Tibial nerve (tissue), 4 donors: ENCODE measurements at regions not wholly inside any gene's neighbourhood (a gene's known extent, or its start where the extent isn't known, plus 50 kb on each side); places are given as distances from the start of the nearest gene placed in this dataset.
A peak's percentile ranks its signal among the peaks of the same experiment; 100 is the strongest.

Experiments
- DNase-seq, 2 donors: peaks; one replicate each; pipeline ENCODE4 v3.0.0-alpha.2; 2019; ENCODE audit warnings: low spot score in 2 of 2
- H3K27ac ChIP-seq, 4 donors: fragments of 200-600 bp; sonication (generic) in 3 of 4; one replicate each; pipeline ENCODE4 v1.5.1; 2017 to 2019; ENCODE audit warnings: mild to moderate bottlenecking in 1 of 4
- H3K27me3 ChIP-seq, 2 donors: fragments of 200-600 bp; sonication (generic) in 1 of 2; one replicate each; pipeline versions ENCODE4 v1.5.1 to v1.6.0; 2017 to 2019
- H3K36me3 ChIP-seq, 3 donors: fragments of 200-600 bp; sonication (generic); one replicate each; pipeline ENCODE4 v1.5.1; 2018 to 2019
- H3K4me1 ChIP-seq, 4 donors: fragments of 200-600 bp; sonication (generic) in 3 of 4; one replicate each; pipeline ENCODE4 v1.5.1; 2017 to 2019
- H3K4me3 ChIP-seq, 4 donors: fragments of 200-600 bp; sonication (generic) in 3 of 4; one replicate each; pipeline ENCODE4 v1.5.1; 2017 to 2019; ENCODE audit warnings: mild to moderate bottlenecking in 1 of 4, moderate library complexity in 1 of 4
- H3K9me3 ChIP-seq, 4 donors: fragments of 200-600 bp; sonication (generic) in 3 of 4; one replicate each; pipeline ENCODE4 v1.5.1; 2017 to 2019
- CTCF ChIP-seq, 5 experiments: fragments of 200-600 bp in 3 of 5; fragments of 450-650 bp in 2 of 5; sonication (generic) in 3 of 5; IDR thresholded peaks; one replicate each; pipeline ENCODE4 v1.5.1; 2016 to 2019; ENCODE audit warnings: antibody characterized with exemption in 5 of 5, mild to moderate bottlenecking in 3 of 5, moderate library complexity in 2 of 5
- EP300 ChIP-seq, 2 donors: sonication (generic); formaldehyde crosslinking; IDR thresholded peaks; one replicate each; pipeline ENCODE4 v1.6.1; 2017; ENCODE audit warnings: antibody characterized with exemption in 2 of 2, mild to moderate bottlenecking in 1 of 2
- POLR2A ChIP-seq, 2 donors: fragments of 450-650 bp; IDR thresholded peaks; one replicate each; pipeline ENCODE4 v1.6.1; 2017; ENCODE audit warnings: antibody characterized with exemption in 2 of 2, mild to moderate bottlenecking in 2 of 2, moderate library complexity in 2 of 2
- WGBS, 2 donors: methylation state at CpG; one replicate each; pipeline ENCODE4 v1.1.5; 2018; 5-methylcytosine and 5-hydroxymethylcytosine counted together

- H3K27ac ChIP-seq, result no peak overlapping the region
- H3K27me3 ChIP-seq, result no peaks in the 10 kb centered on the region
- H3K4me1 ChIP-seq, result peaks cover 0 to 7% (median 0%) of the 10 kb centered on the region in 4 donors
- no peak overlapping the region for H3K4me3 ChIP-seq
- TF ChIP-seq POLR2A (IDR thresholded peaks at IDR 0.05) (no peak), CTCF (IDR thresholded peaks at IDR 0.05) (peak; percentile 47 to 77 (median 54))
- no peaks in the 10 kb centered on the region for H3K36me3 ChIP-seq
- no peaks in the 10 kb centered on the region for H3K9me3 ChIP-seq
- 13 to 21% methylated on average over 10 of the region's 10 CpGs for WGBS, 2 donors
- DNase-seq, result peak in 1 of 2 donors; percentile 88
Measured at GRCh38 chr20:11544029-11544678, 373.5 kb upstream of the BTBD3 start.

GRCh38 chr20:11546939-11547338 is 370.8 kb upstream of the BTBD3 start:
- no peak for DNase-seq
- WGBS, 2 donors, result 73% methylated on average over 7 of the region's 7 CpGs
- H3K4me3 ChIP-seq, result no peak overlapping the region

GRCh38 chr20:11549172-11550103 is 368.3 kb upstream of the BTBD3 start:
- DNase-seq, result no peak
- no peaks in the 10 kb centered on the region for H3K27me3 ChIP-seq
- H3K27ac ChIP-seq, result no peak overlapping the region
- TF ChIP-seq EP300 (IDR thresholded peaks at IDR 0.05) (no peak), POLR2A (IDR thresholded peaks at IDR 0.05) (no peak), CTCF (IDR thresholded peaks at IDR 0.05) (no peak)
- H3K36me3 ChIP-seq, result no peaks in the 10 kb centered on the region
- no peak overlapping the region for H3K4me3 ChIP-seq
- H3K9me3 ChIP-seq, result no peaks in the 10 kb centered on the region
- WGBS, 2 donors, result 73 to 74% methylated on average over 6 of the region's 6 CpGs
- H3K4me1 ChIP-seq, result no peaks in the 10 kb centered on the region

More at GRCh38 chr20:11546939-11547338, 370.8 kb upstream of the BTBD3 start:
- TF ChIP-seq CTCF (IDR thresholded peaks at IDR 0.05) (no peak), POLR2A (IDR thresholded peaks at IDR 0.05) (no peak), EP300 (IDR thresholded peaks at IDR 0.05) (no peak)
- no peaks in the 10 kb centered on the region for H3K27me3 ChIP-seq
- H3K36me3 ChIP-seq, result no peaks in the 10 kb centered on the region
- H3K27ac ChIP-seq, result no peak overlapping the region
- no peaks in the 10 kb centered on the region for H3K9me3 ChIP-seq
- H3K4me1 ChIP-seq, result peaks cover 0 to 7% (median 0%) of the 10 kb centered on the region in 4 donors

- Histone ChIP-seq H3K9me3 (no peaks in the 10 kb centered on the region), H3K4me1 (no peaks in the 10 kb centered on the region), H3K27ac (no peak overlapping the region), H3K4me3 (no peak overlapping the region), H3K27me3 (no peaks in the 10 kb centered on the region), H3K36me3 (no peaks in the 10 kb centered on the region)
- DNase-seq, result no peak
- no peak for TF ChIP-seq EP300 (IDR thresholded peaks at IDR 0.05)
- no peak for TF ChIP-seq CTCF (IDR thresholded peaks at IDR 0.05)
- no peak for TF ChIP-seq POLR2A (IDR thresholded peaks at IDR 0.05)
- WGBS, 2 donors, result 84 to 87% methylated on average over 8 of the region's 8 CpGs
Measured at GRCh38 chr20:11550657-11551338, 366.9 kb upstream of the BTBD3 start.
